GM18517 (cell line): ENCODE measurements at regions not wholly inside any gene's neighbourhood (a gene's known extent, or its start where the extent isn't known, plus 50 kb on each side); places are given as distances from the start of the nearest gene placed in this dataset.

ENCODE experiments used
- ATAC-seq: cut with Tn5 transposase; IDR thresholded peaks from one replicate; pipeline ENCODE4 v1.9.1; 2021; ENCODE audit warnings: mild to moderate bottlenecking, moderate library complexity; ENCODE audit not compliant: unreplicated experiment

DNA sequence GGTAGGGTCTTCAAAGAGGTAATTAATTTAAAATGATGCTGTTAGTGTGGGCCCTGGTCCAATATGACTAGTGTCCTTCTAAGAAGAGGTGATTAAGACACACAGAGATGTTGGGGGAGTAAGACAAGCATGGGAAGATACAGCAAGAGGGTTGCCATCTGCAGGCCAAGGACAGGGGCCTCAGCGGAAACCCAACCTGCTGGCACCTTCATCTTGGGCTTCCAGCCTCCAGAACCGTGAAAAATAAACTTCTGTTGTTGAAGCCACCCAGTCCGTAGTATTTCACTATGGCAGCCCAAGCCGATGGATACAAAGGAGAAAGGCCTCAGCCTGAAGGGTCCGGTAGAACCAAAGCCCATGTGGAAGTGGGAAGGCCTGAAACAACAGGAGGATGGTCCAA, 161.7 kb upstream of the UBE2E1 start:
- ATAC-seq: no peak

DNA sequence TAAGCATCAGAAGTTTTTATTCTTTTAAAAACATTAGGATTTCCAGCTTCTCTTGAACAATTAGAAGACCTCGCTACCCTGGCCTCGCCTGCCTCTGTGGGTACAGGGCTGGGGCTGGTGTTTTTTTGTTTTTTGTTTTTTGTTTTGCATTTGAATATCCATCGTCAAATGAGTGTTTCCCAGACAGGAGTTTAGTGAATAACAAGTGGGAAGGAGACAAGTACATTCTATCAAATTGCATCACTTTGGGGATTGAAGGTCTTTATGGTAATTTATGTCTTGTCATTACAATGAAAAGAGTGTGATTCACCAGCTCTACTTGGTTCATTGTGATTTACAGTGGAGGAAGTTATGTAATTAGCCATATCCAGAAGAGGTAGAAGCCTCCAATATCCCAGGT, 161.1 kb upstream of the UBE2E1 start:
- no peak for ATAC-seq

DNA sequence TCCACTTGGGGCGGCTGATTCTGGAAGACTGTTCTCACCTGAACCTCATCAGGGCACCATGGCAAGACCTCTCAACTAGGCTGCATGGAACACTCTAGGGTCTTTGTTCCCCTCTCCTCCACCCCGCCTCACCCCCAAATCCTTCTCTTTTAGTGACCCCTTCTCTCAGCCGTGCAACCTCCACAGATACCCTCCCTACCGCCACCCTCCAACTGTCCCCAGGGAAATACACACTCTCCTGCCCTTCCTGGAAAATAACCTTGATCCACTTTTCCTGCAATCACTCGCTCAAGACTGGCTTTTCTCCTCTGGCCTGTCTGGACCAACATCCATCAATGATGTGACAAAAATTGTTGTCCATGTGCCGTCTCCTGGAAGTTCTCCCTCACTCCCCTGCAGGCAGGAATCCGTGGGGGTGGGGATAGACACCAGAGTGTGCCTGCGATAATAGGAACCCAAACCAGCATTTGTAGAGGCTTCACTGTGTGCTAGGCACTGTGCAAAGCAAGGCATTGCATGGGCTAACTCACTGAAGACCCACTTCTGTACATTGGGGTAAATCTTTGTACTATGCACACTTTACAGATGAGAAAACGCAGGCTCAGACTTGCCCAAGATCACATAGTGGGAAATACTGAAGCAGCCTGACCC, 160.1 kb upstream of the UBE2E1 start:
- no peak for ATAC-seq

DNA sequence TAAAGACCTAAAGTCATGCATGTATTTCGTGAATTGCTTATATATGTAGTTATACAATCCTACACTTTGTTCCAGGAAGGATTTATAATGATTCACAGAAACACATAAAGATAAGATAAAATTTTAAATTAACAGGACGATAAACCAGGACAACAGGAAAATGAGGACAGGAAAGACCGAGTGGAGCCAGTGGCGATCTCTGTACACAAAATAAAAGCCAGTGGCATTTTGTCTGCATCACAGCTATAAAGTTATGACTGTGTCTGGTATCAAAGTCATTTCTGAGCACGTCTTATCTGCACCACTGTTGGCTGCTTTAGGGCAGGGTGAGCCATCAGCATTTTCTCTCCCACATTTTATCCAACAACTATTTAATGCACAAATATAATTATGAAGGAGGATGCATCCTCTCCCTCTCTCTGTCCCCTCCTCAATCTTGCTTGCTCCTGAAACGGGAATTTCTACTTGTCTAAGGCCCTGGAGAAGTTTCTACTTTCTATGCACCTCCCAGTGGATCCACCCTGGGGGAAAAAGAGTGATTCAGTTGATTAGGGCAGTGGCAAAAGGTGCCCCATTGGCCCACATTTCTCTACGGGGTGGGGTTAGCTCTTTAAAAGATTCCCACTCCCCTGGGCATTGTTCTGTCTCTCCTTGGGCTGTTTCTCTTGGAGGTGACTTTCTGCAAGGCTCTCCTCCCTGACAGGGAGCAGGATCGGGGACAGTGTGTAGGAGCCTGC, 159.4 kb upstream of the UBE2E1 start:
- ATAC-seq: no peak

DNA sequence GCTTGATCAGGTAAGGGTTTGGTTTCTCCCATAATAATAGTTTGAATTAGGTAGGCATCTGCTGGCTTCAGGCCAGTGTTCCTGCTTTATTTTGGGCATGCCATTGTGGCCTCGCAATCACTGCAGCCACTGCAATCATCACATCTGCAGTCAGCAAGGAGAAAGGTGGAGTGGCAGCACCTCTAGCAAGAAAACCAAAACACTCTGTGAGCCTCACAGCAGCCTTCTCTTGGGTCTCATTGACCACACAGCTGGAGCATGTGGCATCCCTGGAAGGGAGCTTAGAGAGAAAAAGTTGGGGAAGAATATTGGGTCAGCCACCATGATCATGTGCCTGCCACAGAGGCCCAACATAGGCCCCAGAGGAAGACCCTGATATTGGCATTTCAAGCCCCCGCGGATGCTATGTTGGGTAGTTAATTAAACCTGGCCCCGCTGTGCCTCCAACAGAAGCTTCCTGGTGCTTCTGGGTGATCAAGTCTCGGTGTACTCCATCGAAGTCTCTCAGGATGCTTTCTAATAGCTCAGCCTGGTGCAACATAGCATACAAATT, 158.0 kb upstream of the UBE2E1 start:
- no peak for ATAC-seq

DNA sequence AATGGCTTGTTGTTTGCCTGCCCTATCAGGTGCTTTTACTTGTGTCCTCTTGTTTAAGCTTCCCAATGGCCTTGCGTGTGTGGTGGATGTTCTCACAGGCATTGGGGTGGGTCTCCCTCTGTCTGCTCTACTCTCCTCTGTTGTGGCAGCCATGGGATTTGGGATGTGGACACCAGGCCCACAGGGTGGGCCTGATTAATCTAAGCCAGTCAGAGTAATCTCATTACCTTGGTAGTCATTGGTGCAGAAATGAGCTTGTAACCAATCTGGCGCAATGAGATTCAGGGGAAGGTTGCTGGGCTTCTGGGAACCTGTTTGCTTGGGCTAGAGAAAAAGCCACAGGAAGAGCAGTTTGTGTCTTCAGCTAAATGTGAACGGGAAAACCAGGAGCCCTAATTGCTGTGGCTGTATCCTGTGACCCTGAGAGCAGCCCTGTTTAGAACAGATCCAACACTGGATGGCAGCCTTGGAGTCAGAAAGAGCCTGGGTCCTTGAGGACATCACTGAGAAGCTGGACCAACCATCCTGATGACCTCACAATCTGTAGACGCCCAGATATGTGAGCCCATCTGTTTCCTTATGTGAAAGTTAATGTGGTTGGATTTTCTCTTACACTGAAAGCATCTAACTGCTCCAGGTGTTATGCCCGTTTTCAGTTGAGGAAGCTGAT, 157.3 kb upstream of the UBE2E1 start:
- no peak for ATAC-seq

DNA sequence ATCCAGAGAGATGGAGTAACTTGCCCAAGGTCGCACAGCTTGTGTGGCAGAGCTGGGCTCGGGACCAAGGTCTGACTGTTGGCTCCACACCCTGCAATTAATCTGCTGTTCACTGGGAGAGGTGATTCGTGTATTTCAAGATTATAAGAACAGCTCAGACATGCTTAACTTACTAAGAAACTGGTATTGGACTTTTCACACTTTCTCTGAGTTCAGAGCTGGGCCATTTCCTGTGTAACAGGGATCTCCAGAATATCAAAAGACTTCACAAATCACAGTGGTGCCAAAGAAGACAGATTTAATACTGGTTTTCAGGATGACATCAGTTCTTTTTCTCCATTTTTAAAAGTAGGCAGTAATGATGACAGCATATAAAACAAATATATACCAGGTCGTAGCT, 156.8 kb upstream of the UBE2E1 start:
- no peak for ATAC-seq

DNA sequence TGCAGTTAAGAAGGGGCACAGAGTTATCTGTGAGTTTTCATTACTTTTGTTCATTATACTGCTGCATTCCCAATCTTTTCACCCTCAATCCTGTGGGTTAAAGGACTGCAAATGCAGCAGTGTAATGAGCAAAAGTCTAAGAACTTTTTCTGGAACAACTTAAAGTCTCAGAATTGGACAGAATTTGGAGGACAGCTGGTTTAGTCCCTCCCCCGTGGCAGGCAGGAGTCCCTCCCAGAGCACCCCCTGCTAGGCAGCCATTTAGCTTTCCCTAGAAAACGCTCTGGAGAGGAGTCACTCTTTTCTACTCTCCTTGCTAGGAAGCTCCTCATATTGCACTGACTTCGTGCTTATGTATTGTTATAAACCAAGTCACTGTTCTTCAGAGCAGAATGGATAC, 156.3 kb upstream of the UBE2E1 start:
- no peak for ATAC-seq

DNA sequence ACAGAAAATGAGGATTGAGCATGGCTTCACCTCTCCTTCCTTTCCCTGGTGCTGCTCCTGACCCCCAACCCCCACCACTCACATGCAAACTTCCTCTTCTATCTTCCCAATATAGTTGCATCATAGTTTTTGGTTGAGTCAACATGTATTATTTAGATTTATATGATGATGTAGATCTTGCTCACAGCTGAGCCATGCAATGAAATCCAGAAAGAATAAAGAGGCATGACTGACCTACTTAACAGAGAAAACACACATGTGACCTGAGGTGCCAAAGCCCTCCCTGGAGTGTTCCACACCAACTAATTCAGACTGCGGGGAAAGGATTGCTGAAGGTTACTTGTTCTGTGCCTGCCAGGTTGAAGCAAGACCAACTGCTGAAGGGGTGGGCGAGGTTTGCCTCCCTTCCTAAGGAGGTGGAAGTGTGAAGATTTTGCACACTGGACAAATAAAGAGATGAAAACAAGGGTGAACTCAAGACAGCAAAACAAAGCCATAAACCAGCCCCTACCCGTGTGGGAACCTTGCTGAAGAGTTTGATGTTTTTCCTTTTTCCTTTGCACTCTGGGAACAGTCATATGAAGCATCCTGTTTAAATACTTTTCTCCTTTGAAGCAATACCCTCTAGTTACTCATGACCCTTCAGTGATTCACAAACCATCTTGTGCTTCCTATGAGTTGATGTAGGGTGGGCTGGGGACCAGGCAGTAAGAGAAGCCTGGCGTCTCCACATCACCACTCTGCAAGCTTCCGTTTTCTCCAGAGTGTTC, 155.2 kb upstream of the UBE2E1 start:
- ATAC-seq: no peak

DNA sequence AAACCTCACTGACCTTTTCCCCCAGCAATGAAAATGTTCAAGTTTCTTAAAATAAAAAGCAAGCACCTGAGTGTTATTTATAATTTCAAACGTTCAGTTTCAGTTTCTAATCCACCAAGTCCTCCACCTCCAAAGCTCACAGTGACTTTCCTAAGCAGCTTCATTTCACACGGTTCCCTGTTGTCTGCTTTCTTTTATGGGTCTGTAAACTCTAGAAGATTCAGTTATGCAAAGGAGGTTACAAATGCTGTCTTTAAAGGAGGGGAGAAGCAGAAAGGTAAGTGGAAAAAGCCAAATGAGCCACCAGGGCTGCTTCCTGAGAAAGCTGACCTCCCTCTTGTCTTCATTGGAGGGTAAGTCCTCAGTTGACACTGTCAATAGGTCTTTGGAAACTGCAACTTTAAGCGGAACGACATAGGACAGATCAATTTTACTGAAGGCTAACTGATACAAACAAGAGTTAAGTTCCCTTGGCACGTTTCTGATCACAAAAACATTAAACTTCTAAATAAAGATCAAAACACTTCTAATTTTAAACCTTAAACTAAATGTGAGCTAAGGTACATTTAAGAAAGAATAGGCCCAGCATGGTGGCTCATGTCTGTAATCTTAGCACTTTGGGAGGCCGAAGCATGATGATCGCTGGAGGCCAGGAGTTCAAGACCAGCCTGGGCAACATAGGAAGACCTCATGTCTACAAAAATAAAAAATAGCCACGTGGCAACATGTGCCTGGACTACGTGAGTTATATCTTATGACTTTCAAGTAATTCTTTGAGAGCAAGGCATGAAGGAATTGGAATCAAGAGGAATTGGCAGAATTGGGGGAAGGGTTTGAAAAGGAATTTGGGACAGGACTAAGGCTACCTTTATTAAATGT, 151.9 kb upstream of the UBE2E1 start:
- peak; percentile 96 for ATAC-seq

DNA sequence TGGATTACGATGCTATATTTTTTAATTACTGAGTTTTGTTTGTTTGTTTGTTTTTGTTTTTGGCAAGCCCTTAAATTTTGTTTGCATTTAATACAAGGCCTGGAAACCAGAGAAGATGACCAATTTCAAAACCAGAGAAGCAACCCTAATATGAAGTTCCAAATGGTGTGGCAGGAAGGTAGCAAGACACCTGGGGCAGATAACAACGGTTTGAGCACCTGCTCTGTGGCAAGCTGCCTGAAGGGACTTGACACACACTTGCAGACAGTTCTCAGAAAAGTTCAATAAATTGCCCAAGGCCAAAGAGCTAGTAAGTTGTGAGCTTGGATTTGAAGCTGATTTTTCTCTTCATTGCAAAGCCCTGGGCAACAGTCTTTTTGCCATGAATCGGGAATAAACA, 151.2 kb upstream of the UBE2E1 start:
- ATAC-seq: no peak

DNA sequence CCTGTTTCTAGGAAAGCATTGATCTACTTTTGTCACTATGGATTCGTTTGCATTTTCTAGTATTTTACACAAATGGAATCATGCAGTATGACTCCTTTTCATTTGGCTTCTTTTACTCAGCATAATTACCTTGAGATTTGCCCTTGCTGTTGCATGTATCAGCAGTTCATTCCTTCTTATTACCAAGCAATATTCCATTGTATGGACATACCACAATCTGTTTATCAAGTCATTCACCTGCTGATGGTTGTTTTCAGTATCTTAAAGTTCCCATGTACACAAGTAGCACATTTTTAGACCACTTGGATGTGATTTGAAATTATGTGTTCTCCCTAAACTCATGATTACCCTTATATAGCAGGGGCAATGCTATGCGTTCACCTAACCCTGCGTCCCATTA, 150.0 kb upstream of the UBE2E1 start:
- no peak for ATAC-seq

DNA sequence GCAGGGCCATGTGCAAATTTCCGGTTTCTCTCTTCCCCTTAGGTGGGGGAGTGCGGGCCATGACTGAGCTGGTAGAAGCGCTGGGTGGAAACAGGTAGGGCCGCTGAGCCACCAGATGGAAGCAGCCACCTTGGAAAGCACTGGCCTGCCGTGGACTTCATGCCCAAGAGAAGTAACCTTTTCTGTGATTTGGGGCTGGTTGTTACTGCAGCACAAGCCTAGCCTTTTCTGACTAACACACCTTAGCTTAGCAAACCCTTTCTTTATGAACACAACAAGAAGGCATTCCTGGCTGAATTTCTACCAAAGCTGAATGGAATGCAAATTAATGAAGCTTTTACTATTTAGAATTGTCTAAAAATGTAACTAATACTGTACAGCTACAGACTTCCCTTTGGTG, 149.6 kb upstream of the UBE2E1 start:
- ATAC-seq: no peak

DNA sequence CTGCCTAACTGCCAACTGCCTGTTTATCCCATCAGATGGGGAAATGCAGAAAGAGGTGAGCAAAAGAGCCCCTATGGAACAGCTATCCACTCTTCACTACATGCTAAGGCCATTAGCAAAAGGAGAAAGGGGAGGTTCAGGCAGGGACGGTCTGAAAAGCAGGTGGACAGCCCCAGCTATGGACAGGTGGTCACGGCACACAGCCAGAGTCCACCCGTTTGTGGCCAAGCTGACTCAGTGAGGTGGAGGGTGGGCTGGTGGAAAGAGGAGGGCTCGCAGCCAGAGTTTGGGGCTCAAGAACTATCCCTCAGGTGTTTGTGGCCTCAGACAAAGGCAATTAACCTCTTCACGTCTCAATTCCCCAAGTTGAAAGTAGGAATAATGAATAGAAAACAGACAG, 148.9 kb upstream of the UBE2E1 start:
- no peak for ATAC-seq

DNA sequence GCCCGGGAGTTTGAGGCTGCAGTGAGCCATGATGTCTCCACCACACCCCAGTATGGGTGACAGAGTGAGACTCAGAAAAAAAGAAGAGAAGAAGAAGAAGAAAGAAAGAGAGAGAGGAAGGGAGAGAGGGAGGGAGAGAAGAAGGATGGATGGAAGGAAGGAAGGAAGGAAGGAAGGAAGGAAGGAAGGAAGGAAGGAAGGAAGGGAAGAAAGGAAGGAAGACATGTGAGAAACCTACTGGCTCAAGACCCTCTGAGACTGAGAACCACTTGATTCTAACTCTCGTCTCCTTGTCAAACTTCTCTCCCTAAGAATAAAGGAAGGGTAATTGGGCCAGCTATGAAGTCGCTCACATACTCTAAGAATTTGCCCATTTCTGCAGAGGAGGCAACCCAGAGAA, 148.1 kb upstream of the UBE2E1 start:
- ATAC-seq: no peak

DNA sequence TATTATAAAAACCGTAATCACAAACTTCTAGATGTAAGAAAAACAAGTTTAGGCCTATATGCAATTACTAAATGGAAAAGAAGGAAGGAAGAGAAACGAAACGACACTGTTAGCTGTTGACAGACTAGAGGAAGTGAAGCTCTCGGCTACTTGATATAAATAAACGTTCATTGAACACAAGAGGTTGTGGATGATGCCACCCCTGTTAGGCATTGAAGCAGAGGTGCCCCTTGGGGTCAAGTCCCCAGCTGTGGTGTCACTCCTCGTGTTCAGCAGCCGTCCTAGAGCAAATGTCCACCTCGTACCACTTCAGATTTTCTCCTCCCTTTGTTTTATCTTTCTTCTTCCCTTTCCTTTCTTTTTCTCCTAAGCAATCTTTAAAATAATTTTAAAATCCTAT, 146.5 kb upstream of the UBE2E1 start:
- peak; percentile 81 for ATAC-seq

DNA sequence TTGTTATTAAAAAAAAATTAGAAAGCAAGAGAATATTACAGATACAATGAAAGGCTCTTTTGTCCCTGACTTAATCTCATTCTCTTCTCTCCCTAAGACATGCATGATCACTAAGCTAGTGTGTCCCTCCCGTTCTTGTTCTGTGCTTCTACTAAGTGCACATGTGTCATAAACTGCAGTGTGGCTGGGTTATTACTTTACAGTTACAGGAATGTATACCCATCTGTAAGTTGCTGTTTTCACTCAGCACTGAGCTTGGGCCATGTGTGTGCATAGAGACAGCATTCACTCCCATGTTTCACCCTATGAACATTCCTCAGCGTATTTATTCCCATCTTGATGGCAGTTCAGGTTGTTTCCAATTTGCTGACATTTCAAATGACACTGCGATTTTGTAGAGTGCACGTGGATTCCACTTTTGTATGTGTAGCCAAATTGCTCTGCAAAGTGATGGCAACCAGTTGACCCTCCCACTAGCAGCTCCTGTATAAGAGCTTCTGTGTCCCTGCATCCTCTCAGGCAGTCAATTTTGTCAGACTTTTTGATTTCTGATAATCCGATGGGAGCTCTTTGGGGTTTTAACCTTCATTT, 145.8 kb upstream of the UBE2E1 start:
- ATAC-seq: no peak

DNA sequence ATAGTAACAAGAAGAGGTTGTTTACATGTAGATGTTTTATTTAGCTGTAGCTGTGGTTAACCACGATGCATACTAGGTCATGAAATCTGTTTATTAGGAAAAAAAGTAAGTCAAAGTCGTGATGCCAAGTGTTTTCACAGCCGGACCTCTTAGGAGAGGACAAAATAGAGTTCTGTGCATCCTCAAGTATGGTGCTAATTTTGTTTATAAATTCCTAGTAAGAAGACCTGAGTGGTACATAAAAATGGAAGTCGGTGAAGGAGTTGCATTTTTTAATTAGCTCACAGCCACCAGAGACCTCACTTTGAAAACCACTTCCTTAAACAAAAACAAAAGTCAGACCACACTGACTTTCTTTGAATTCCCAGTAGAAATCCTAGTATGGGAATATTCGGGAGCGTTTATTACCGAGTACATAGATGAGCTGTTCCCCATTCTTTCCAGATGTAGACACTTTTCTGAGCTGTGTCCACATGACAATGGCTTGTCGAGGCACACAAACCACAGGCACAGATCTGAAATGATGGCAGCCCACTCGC, 143.6 kb upstream of the UBE2E1 start:
- ATAC-seq: no peak

DNA sequence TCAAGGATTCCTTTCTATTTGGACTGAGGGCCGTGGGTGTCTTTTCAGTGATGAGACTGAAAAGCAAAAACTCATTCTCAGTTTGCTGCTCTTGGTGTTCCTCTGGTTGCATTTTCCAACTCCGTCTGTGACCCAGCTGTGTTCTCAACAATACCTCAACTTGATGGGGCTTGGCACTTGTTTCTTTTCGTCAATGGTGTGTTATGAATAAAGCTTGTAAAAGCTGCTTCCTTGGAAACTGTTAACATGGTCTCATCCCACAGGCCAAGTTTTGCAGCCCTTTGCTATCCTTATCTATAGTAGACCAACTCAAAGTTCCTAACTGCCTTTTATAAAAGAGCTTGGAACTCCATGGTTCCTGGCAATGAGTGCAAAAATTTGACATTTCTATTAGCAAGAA, 142.5 kb upstream of the UBE2E1 start:
- no peak for ATAC-seq
